ENCODE measurements at regions not wholly inside any gene's neighbourhood (a gene's known extent, or its start where the extent isn't known, plus 50 kb on each side); places are given as distances from the start of the nearest gene placed in this dataset.

GRCh38 chr14:101643651-101644050 lies 82.4 kb downstream of the DIO3 start:
- no peak overlapping the region for H3K27ac Mint-ChIP-seq
- intact Hi-C loops (cut with micrococcal nuclease), result no loop called here
- CTCF ChIA-PET, result interaction anchor here (1.1 kb wide), 1 partner anchor 15 kb away, joined by 6 read pairs; no protein-coding TSS in a partner anchor
- ATAC-seq, result no peak
- no peaks in the 10 kb centered on the region for H3K4me1 Mint-ChIP-seq (ENCODE audit: low read depth)
- no peak for TF ChIP-seq CTCF (IDR thresholded peaks at IDR 0.05)
- peaks cover 26% of the 10 kb centered on the region for H3K27me3 Mint-ChIP-seq
- POLR2A ChIA-PET, result interaction anchor here (0.6 kb wide), 1 partner anchor 136 kb away, joined by 3 read pairs; no protein-coding TSS in a partner anchor
- H3K4me3 Mint-ChIP-seq, result no peak overlapping the region
- no peak for DNase-seq
- no peaks in the 10 kb centered on the region for H3K36me3 Mint-ChIP-seq (ENCODE audit: low read depth)
- H3K9me3 Mint-ChIP-seq, result peaks cover 2% of the 10 kb centered on the region

GRCh38 chr14:101654051-101654450 lies 92.8 kb downstream of the DIO3 start:
- POLR2A ChIA-PET, result no interaction called here
- H3K27ac Mint-ChIP-seq, result no peak overlapping the region
- intact Hi-C loops (cut with micrococcal nuclease), result no loop called here
- H3K4me1 Mint-ChIP-seq (ENCODE audit: low read depth), result peaks cover 5% of the 10 kb centered on the region
- no peaks in the 10 kb centered on the region for H3K36me3 Mint-ChIP-seq (ENCODE audit: low read depth)
- no peak overlapping the region for H3K4me3 Mint-ChIP-seq
- no peak for TF ChIP-seq CTCF (IDR thresholded peaks at IDR 0.05)
- CTCF ChIA-PET, result no interaction called here
- no peak for DNase-seq
- ATAC-seq, result no peak
- peaks cover 40% of the 10 kb centered on the region for H3K27me3 Mint-ChIP-seq
- peaks cover 9% of the 10 kb centered on the region for H3K9me3 Mint-ChIP-seq

GRCh38 chr14:101657372-101657771 lies 96.1 kb downstream of the DIO3 start:
- ATAC-seq (no peak), DNase-seq (no peak)
- H3K27me3 Mint-ChIP-seq, result peaks cover 27% of the 10 kb centered on the region
- no peak for TF ChIP-seq CTCF (IDR thresholded peaks at IDR 0.05)
- no peaks in the 10 kb centered on the region for H3K9me3 Mint-ChIP-seq
- no peak overlapping the region for H3K27ac Mint-ChIP-seq
- intact Hi-C loops (cut with micrococcal nuclease), result no loop called here
- H3K4me1 Mint-ChIP-seq (ENCODE audit: low read depth), result peaks cover 5% of the 10 kb centered on the region
- ChIA-PET CTCF (no interaction called here), POLR2A (no interaction called here)
- no peaks in the 10 kb centered on the region for H3K36me3 Mint-ChIP-seq (ENCODE audit: low read depth)
- H3K4me3 Mint-ChIP-seq, result no peak overlapping the region

- CTCF ChIA-PET, result interaction anchor here (1.1 kb wide), 1 partner anchor 802 kb away, joined by 3 read pairs; no protein-coding TSS in a partner anchor
- Mint-ChIP-seq H3K27ac (no peak overlapping the region), H3K4me3 (no peak overlapping the region), H3K9me3 (peaks cover 15% of the 10 kb centered on the region), H3K27me3 (peaks cover 21% of the 10 kb centered on the region), H3K4me1 (ENCODE audit: low read depth) (no peaks in the 10 kb centered on the region), H3K36me3 (ENCODE audit: low read depth) (peaks cover 4% of the 10 kb centered on the region)
- POLR2A ChIA-PET, result no interaction called here
- DNase-seq (peak; percentile 61), ATAC-seq (peak; percentile 37)
- TF ChIP-seq CTCF (IDR thresholded peaks at IDR 0.05), result peak; percentile 52
- intact Hi-C loops (cut with micrococcal nuclease), result no loop called here
Measured at GRCh38 chr14:101665478-101666078, 95.9 kb upstream of the PPP2R5C start.

GRCh38 chr14:101666264-101666663 lies 95.2 kb upstream of the PPP2R5C start:
- ChIA-PET CTCF (no interaction called here), POLR2A (no interaction called here)
- intact Hi-C loops (cut with micrococcal nuclease), result no loop called here
- Mint-ChIP-seq H3K9me3 (peaks cover 15% of the 10 kb centered on the region), H3K4me3 (no peak overlapping the region), H3K27ac (no peak overlapping the region), H3K36me3 (ENCODE audit: low read depth) (peaks cover 4% of the 10 kb centered on the region), H3K27me3 (peaks cover 21% of the 10 kb centered on the region), H3K4me1 (ENCODE audit: low read depth) (no peaks in the 10 kb centered on the region)
- no peak for DNase-seq
- TF ChIP-seq CTCF (IDR thresholded peaks at IDR 0.05), result no peak
- no peak for ATAC-seq

Data from activated CD8-positive, alpha-beta T cell treated with anti-CD3 and anti-CD28 coated beads for 36 hours (primary cell).